Adrenal gland (tissue), 5 donors: ENCODE measurements at regions not wholly inside any gene's neighbourhood (a gene's known extent, or its start where the extent isn't known, plus 50 kb on each side); places are given as distances from the start of the nearest gene placed in this dataset.

Experiments
- POLR2A ChIP-seq, 2 donors: fragments of 450-650 bp; IDR thresholded peaks; one replicate each; pipeline ENCODE4 v1.6.1; 2017; ENCODE audit warnings: antibody characterized with exemption in 2 of 2, mild to moderate bottlenecking in 2 of 2, moderate library complexity in 1 of 2
- TF ChIP-seq, protein P1 (sequence below), 6 experiments: fragments of 450-650 bp in 4 of 6; fragments of 200-600 bp in 2 of 6; sonication (generic) in 1 of 6; IDR thresholded peaks; 1 replicate in 5 of 6; 2 replicates in 1 of 6; pipeline versions ENCODE4 v1.5.1 to v1.8.0; 2016 to 2021; ENCODE audit warnings: antibody characterized with exemption in 6 of 6, mild to moderate bottlenecking in 2 of 6, moderate library complexity in 1 of 6
- donor health status: DM: no; HTN: no; CAD: no.

- TF ChIP-seq, protein P1, sequence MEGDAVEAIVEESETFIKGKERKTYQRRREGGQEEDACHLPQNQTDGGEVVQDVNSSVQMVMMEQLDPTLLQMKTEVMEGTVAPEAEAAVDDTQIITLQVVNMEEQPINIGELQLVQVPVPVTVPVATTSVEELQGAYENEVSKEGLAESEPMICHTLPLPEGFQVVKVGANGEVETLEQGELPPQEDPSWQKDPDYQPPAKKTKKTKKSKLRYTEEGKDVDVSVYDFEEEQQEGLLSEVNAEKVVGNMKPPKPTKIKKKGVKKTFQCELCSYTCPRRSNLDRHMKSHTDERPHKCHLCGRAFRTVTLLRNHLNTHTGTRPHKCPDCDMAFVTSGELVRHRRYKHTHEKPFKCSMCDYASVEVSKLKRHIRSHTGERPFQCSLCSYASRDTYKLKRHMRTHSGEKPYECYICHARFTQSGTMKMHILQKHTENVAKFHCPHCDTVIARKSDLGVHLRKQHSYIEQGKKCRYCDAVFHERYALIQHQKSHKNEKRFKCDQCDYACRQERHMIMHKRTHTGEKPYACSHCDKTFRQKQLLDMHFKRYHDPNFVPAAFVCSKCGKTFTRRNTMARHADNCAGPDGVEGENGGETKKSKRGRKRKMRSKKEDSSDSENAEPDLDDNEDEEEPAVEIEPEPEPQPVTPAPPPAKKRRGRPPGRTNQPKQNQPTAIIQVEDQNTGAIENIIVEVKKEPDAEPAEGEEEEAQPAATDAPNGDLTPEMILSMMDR (IDR thresholded peaks at IDR 0.05), result no peak
- no peak for TF ChIP-seq POLR2A (IDR thresholded peaks at IDR 0.05)
Measured at GRCh38 chr20:60928341-60928740, 323.7 kb upstream of the CDH4 start.
